HG03571 (cell line): ENCODE measurements at regions not wholly inside any gene's neighbourhood (a gene's known extent, or its start where the extent isn't known, plus 50 kb on each side); places are given as distances from the start of the nearest gene placed in this dataset.

Experiments
- ATAC-seq: cut with Tn5 transposase; IDR thresholded peaks from one replicate; pipeline ENCODE4 v1.9.1; 2021; ENCODE audit not compliant: unreplicated experiment

DNA sequence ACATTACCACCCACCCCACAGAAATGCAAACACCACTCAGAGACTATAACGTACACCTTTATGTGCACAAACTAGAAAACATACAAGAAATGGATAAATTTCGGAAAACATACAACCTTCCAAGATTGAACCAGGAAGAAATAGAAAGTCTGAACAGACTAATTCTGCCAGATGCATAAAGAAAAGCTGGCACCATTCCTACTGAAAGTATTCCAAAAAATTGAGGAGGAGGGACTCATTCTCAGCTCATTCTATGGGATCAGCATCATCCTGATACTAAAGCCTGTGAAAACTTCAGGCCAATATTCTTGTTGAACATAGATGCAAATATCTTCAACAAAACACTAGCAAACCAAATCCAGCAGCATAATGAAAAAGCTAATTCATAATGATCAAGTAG is 115.1 kb upstream of the CD180 start:
- no peak for ATAC-seq

DNA sequence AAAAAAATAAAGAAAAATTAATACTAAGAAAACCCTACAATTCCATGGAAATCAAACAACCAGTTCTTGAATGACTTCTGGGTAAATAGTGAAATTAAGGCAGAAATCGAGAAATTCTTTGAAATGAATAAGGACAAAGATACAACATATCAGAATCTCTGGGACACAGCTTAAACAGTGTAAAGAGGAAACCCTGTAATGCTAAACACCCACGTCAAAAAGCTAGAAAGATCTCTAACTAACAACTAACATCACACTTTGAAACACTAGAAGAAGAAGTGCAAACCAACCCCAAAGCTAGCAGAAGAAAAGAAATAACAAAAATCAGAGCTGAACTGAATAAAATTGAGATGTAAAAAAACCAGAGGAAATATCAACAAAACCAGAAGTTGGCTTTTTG is 114.6 kb upstream of the CD180 start:
- no peak for ATAC-seq

DNA sequence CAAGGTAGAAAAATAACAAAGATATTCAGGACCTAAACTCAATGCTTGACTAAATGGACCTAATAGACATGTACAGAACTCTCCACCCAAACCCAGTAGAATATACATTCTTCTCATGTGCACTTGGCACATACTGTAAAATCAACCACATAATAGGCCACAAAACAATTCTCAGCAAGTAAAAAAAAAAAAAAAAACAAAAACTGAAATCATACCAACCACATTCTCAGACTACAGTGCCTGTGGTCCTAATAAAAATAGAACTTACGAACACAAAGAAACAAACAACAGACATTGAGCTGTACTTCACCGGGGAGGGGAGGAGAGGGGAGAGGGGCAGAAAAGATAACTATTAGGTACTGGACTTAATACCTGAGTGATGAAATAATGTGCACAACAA is 114.1 kb upstream of the CD180 start:
- ATAC-seq = no peak

DNA sequence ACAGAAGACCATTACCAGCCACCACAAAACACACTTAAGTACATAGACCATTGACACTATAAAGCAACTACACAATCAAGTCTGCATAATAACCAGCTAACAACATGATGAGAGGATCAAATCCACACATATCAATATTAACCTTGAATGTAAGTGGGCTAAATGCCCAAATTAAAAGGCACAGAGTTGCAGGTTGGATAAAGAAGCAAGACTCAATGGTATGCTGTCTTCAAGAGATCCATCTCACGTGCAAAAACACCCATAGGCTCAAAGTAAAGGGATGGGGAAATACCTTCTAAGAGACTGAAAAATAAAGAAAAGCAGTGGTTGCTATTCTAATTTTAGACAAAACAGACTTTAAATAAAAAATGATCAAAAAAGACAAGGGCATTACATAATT is 113.6 kb upstream of the CD180 start:
- no peak for ATAC-seq

DNA sequence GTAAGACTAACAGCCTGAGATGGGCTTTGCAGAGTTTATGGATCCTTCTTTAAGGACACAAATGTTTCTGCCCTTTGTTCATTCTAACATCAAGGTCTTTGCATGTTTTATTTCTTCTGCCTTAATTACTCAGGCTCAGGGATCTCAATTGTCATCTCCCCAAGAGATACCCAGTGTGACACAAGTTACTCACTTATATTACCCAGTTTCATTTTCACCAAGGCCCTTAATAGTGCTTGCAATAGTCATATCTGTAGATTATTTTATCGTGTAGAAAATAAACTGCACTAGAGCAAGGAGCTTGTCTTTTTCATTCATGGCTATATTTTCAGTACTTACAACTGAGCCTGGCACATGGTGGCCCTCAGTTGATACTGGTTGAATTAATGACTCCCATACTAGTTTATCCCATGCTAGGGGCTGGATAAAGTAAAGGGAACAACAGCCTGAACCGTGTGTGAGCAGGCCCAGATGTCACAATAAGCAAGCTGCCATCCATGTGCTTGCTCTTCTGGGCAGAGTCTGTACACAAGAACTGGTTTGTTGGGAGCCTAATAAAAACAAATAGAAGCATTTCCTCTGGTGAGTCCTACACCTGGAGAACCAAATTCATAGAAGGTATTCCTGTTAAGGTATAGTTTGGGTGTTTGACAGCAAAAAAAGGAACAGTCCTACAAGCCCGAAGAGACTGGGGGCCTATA is 112.5 kb upstream of the CD180 start:
- no peak for ATAC-seq

DNA sequence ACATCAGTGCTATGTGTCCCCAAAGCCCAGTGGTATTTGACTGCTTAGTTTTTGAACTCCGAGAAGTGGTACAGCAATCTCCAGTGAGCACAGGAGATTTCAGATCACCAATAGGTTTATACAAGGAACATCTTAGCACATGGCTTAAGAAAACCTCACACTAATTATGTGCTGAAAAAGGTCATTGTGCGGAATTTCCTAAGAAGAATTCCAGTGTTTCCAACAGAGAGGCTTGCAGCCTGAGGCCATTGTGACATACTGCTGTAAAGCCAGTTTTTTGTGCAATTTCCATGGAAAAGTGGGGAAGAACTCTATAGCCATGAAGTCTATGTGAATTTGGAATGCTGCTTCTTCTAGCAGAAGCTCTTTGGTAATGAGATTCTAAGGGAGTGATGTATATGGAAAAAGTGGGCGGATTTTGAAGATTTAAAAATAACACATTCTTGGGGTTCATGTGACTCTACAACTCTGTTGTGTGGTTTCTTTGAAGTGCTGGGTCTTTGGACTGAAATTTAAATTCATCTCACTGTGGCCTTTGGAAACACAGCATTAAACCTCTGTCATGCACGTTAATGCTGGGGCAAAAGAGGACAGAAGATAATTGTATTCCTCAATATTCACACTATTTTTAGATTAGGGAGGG is 110.5 kb upstream of the CD180 start:
- no peak for ATAC-seq

DNA sequence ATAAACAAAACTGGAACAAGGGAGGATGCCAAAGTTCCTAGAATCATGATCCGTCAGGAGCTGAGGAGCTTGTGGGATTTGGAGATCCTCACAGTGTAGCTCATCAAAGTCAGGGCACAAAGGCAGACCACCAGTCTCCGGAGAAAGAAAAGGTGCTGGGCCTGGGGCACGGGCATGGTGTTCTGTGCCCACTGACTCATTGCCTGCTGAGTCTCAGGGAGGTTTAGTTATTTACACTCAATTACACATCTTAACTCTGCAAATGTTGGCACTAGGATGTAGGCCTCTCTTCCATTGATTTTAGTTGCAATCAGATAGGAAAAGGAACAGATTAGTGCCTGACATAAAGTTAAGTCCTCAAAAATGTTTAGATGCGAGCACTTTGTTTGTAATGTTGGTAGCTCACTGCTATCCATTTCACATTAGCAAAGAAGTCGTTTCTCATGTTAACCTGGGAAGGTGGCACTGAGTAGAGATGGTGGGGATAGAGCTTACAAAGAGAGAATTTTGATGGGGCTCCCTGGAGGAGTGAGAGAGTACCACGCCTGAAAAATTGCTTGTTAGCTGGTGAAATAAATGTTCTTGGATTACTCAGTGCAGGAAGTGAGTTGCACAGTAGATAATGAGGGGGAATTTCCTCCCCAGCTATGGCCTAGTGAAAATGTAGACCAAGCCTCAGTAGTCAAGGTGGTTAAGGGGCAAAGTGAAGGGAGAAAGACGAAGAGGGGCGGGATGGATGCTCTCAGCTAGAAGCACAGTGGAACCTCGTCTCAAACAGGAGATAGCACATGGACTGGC is 109.5 kb upstream of the CD180 start:
- ATAC-seq = no peak

DNA sequence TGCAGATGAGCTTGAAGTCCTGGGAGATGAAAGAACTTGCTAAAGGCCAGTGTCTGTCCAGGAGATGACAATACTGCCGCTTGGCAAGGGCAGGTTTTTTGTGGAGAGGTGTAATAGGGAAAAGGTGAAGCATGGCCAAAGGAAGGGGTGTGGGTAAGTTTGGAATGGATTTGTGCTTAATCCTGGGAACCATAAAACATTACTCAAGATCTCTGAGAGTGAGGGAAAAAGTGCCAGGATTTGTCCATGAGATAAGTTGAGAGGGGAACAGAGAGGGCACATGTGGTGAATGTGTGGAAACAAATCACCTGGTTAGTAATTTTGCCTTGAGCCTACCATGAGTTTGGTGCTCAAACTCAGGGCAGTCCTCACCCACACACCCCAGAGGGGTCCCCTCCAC is 108.8 kb upstream of the CD180 start:
- no peak for ATAC-seq

DNA sequence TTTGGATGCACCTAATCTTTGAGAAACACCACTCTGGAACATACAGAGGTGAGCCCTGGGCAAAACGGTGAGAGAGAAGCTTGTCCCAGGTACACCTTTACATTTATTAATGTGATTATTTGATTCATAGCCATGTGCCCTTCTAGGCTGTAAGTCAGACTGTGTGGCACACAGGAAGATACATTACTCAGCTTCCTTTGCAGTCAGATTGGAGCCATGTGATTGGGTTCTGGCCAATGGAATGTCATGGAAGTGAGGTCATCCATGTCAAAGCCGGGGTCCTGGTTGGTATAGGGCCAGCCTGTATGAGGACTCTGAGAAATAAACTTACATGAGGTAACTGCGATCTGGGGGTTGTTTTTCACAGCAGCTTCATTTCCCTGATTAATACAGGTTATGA is 106.8 kb upstream of the CD180 start:
- no peak for ATAC-seq

DNA sequence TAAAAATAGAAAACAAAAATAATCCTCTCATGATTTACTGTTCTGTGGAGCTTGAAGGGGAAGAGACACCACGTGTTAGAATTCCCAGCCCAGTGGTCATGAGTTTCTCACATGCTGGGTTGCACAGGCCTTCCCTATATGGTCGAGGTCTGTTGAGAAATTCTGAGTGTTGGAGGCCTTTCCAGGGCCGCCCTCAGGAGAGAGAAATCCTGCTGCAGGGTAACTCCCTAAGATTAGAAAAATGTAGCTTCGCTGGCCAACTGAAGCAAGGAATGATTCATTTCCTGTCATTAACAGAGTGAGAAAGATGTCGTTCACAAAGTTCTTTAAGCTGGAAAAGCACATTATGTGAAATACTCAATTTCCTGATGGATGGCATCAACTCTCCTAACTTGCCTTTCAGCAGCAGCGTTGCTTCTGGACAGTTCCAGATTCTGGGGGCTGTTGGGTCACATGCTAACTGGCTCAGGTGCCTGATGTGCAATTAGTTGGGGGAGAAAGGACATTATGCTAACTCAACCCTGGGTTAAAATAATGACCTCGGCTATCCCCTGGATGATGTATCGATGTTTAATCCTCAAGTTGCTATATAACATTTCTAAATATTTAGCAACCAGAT is 104.8 kb upstream of the CD180 start:
- no peak for ATAC-seq

DNA sequence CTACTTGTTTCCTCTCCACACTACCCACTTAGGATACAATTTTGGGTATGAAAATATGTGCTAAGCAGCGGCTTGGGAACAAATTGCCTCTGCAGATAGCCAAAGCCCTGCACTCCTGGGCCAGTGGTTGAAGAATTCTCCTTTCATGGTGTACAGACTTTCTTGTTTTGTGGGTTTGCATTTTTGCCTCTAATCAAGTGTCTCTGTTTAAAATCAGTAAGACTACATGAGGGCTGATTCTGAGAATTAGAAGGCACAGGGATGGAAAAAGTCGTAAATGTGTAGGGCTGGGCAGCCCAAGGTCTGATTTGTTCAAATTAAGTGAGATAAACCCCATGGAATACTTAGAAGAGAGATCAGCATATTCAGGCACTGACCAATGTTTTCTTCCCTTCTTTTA is 103.7 kb upstream of the CD180 start:
- no peak for ATAC-seq

DNA sequence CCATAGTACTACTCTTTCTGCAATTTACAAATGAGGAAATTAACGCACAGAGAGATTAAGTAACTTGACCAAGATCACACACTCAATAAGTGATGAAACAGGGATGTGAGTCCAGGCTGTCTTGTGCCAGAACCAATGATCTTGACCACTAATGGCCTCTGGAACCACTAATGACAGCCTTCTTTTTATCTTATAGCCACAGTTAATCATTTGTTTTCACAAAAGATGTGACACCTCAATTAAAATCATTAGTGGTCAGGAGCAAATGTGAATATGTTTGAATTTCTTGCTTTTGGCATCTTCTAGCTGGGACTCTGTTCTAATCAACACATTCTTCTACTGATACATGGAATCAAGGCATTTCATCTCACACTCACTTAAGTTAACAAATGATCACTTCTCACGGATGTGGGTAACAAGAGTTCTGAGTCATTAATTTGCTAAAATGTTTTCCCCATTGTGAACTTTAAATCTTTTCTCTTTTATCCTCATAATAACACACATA is 102.7 kb upstream of the CD180 start:
- no peak for ATAC-seq

DNA sequence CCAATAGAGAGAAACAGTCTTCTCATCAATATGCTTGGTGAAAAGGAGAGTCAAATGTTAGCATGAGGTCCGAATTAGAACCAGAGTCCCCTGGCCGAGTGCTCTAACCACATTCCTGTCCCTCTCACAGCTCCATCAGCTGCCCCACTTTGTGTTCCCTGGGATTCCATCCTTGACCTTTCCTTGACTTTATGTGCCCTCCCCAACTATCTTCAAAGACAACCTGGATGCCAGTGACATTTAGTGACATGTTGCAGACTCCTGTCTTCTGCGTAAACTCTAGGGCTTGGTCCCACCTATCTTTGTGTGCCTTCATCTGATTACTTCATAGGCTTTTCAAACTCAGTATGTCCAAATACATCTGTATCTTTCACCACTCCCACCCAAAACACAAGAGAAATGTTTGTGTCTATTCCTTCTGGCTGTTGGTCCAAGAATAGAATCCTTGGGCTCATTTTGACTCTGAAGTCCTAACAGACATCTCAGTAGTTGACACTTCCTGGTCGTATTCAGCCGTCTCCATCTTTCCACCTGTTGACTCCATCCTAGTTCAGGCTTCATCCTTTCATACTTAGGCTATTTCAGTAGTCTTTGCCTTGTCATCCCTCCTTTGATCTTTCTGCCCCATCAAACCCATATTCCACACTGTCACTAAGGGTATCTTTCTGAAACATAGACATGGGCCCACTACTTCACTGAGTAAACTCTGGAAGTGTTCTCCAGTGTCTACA is 101.4 kb upstream of the CD180 start:
- no peak for ATAC-seq

DNA sequence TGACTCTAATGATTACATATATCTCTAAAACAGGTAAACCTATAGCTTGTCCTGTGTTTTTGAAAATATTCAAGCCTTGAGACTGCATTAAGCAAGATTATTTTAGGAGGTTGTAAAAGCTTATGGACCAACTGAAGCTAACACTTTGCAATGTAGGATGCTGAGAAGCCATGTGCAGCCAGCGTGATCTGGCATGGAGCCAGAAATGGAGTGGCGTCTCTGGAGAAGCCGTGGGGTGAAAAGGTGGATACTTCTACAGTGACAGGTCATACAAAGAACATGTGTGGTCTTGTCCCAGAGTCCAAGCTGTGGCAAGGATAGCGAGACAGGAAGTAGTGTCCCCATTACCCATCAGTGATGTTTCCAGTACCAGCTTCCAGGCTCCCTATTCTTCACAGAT is 100.8 kb upstream of the CD180 start:
- ATAC-seq = no peak

DNA sequence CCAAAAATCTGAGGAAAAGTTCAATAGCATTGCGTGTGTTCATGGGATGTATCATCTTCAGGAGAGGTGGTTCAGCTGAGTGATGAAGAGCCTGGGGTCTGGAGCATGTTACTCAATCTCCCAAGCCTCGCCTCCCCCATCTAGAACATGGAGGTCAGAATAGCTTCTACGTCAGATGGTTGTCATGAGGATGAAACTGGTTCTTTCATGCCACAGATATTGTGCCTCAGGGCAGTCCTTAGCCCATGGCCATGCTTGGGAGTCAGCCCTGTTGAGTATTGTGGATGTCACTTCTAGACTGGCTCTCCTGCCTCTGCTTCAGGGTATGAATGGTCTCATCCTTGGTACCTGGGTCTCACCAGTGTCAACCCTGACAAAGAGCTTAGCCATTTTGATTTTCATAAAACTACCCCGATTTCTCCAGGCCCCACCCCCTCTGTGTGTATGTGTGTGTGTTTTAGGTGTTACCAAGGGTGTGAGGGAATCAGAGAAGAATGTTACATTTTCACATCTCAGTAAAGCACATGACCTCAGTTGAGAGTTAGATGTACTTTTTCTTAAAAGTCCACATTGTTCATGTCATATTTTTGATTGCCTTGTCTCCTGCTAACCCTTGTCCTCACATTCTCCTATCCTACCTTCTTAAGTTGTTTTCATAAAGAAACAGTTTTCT is 97.8 kb upstream of the CD180 start:
- no peak for ATAC-seq

DNA sequence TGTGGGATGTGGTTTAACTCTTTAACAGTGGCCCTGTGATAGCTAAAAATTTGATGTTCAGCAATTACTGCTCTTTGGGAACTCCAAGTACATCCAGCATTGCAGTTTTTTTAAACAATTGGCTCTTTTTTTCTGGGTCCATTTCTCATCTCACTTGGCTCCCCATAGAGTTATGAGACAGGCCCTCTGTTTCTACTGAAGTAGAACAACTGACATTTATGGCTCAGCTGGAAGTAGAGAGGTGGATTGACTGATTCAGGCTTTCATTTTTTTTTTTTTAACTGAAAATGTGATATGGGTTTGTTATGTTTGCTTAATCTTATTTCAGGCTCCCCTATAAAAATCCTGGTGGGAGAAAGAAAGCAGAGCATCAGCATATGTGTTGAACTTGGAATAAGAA is 96.6 kb upstream of the CD180 start:
- no peak for ATAC-seq

DNA sequence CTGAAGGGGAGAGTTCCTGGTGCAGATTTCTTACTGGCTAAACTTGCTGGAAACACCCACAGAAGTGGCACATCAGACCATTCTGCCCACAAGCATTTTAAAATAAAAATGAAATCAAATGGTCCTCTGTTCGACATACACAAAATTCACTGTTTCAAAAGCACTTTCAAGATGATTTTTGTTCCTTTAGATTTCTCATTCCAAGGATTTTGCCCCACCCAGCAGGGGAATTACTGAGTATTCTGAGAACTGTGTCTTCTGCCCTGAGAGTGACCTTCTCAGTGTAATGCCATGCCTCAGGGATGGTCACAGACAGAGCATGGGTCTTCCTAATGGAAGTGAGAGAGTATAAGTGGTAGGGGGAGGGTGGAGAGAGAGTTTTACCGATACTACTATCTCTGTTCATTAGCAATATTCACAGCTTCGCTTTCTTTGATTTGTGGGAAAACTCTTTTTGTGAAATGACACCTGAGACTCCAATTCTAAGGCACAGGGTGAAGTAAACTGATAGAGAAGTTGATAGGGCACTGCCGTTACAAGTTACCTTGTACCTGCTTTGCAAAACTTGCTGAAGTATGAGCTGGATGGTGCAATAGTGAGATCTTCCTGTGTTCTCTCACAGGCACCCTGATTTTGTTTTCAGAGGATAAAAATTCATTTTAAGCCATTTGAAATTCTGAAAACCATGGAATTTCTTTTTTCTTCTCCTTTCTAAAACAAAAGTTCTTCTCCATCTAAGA is 95.8 kb upstream of the CD180 start:
- ATAC-seq = no peak

DNA sequence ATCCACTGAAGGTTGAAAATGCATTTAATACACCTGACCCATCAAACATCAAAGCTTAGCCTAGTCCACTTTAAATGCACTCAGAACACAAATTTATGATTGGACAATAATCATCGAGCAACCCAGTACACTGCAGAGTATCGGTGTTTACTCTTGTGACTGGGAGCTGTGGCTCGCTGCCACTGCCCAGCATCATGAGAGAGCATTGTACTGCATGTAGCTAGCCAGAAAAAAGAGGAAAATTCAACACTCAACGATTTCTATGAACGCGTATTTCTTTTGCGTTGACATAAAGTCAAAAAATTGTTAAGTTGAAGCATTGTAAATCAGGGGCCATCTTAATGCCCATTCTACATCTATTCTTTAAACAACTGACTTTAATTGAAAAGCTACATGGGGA is 95.1 kb upstream of the CD180 start:
- no peak for ATAC-seq

DNA sequence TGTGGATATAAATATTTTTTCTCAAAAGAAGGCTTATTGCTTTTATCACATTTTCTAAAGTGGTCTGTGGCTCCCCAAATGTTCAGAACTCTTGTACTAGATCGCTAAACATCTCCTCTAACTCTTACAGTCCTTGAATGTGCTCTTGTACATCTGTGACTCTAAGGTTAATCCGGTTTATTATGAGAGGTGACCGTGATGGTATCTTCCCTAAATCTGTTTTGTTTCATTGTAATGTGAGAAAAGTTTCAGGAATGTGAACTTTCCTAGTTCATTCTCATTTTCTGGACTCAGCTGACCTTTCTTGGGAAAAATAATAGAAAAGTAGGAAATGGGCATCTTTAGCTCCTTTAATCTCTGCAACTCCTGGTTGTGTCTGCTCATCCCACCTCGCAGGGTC is 94.5 kb upstream of the CD180 start:
- ATAC-seq = no peak

DNA sequence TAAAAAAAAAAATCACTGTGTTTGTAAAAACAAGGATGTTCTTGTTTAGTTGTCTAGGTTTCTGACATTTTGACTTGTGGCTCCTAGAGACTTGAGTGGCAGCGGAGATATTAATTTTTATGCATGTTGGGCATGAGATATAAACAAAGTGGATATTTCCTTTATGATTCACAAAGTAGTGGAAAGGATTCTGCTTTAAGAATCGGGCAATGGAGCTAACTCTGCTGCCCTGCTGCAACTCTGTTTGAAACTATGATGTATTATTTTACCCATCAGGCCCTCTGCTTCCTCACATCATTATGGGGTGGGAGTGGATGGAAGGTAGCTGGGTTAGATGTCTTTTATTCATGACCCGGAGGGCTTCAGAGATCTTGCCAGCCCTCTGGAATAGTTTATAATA is 94.1 kb upstream of the CD180 start:
- no peak for ATAC-seq
